ENCODE measurements at regions not wholly inside any gene's neighbourhood (a gene's known extent, or its start where the extent isn't known, plus 50 kb on each side); places are given as distances from the start of the nearest gene placed in this dataset.

GRCh38 chr3:6622712-6623111 is 238.2 kb upstream of the GRM7 start:
- DNase-seq: no peak
- no peaks in the 10 kb centered on the region for H3K36me3 ChIP-seq
- H3K9me3 ChIP-seq (ENCODE audit: severe bottlenecking): no peaks in the 10 kb centered on the region
- H3K27ac ChIP-seq: no peak overlapping the region
- H3K4me3 ChIP-seq (ENCODE audit: low read depth, low read length): no peak overlapping the region
- H3K27me3 ChIP-seq (ENCODE audit: insufficient read depth, low read depth, severe bottlenecking): peaks cover 3% of the 10 kb centered on the region
- TF ChIP-seq CTCF (IDR thresholded peaks at IDR 0.05; ENCODE audit: low read depth, low read length): no peak

DNA sequence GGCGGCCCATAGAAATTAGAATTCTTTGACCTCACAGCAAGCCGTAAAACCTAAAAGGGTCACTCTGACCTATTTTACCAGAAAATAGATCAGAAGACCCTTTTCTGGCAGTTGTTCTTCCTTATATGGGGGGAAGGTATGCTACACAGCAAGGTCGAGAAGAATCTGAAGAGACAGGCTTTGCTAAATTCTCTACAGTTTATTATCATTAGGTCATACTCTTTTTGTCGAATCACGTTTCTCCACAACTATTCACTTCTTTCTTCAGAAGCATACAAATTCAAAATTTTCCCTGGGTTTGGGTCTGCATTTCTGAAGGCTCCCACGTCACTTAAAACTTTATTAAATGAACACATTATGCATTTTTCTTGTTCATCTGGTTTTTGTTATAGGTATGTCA is 229.5 kb upstream of the GRM7 start:
- no peak for DNase-seq
- no peak for TF ChIP-seq CTCF (IDR thresholded peaks at IDR 0.05; ENCODE audit: low read depth, low read length)
- Histone ChIP-seq H3K9me3 (ENCODE audit: severe bottlenecking) (no peaks in the 10 kb centered on the region), H3K27me3 (ENCODE audit: insufficient read depth, low read depth, severe bottlenecking) (peaks cover 8% of the 10 kb centered on the region), H3K4me3 (ENCODE audit: low read depth, low read length) (no peak overlapping the region), H3K27ac (no peak overlapping the region), H3K36me3 (no peaks in the 10 kb centered on the region)

DNA sequence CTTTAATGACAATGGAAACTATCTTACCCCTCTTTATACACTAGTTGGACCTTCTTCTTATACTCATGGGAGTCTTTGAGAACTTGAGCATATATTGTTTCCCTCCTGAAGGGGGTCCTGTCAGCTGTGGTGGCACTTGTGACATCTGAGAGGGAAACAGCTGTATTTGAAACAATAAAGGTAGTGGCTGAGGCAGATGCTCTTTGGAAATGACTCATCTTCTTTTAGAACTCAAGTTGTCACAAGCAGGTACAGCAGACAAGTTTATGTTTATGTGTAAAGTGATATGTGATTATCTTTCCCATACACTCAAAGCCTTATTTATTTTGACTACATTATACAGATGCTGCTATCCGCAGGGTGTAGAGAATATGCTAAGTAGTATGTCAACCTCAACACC is 220.0 kb upstream of the GRM7 start:
- Histone ChIP-seq H3K9me3 (ENCODE audit: severe bottlenecking) (no peaks in the 10 kb centered on the region), H3K4me3 (ENCODE audit: low read depth, low read length) (no peak overlapping the region), H3K27me3 (ENCODE audit: insufficient read depth, low read depth, severe bottlenecking) (peaks cover 14% of the 10 kb centered on the region), H3K36me3 (no peaks in the 10 kb centered on the region), H3K27ac (no peak overlapping the region)
- DNase-seq: no peak
- no peak for TF ChIP-seq CTCF (IDR thresholded peaks at IDR 0.05; ENCODE audit: low read depth, low read length)

- Histone ChIP-seq H3K36me3 (no peaks in the 10 kb centered on the region), H3K9me3 (ENCODE audit: severe bottlenecking) (no peaks in the 10 kb centered on the region), H3K4me3 (ENCODE audit: low read depth, low read length) (no peak overlapping the region), H3K27me3 (ENCODE audit: insufficient read depth, low read depth, severe bottlenecking) (peaks cover 13% of the 10 kb centered on the region), H3K27ac (no peak overlapping the region)
- DNase-seq: peak; percentile 13
- TF ChIP-seq CTCF (IDR thresholded peaks at IDR 0.05; ENCODE audit: low read depth, low read length): no peak
These were observed 216.6 kb upstream of the GRM7 start for GRCh38 chr3:6644070-6644929.

DNA sequence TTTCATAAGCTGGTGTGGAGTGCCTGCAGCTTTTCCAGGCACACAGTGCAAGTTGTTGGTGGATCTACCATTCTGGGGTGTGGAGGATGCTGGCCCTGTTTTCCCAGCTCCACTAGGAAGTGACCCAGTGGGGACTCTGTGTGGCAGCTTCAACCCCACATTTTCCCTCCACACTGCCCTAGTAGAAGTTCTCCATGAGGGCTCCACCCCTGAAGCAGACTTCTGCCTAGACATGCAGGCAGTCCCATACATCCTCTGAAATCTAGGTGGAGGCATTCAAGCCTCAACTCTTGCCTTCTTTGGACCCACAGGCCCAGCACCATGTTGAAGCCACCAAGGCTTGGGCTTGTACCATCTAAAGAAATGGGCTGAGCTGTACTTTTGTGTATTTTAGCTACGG is 206.2 kb upstream of the GRM7 start:
- Histone ChIP-seq H3K27me3 (ENCODE audit: insufficient read depth, low read depth, severe bottlenecking) (peaks cover 18% of the 10 kb centered on the region), H3K36me3 (no peaks in the 10 kb centered on the region), H3K27ac (no peak overlapping the region), H3K9me3 (ENCODE audit: severe bottlenecking) (no peaks in the 10 kb centered on the region), H3K4me3 (ENCODE audit: low read depth, low read length) (no peak overlapping the region)
- TF ChIP-seq CTCF (IDR thresholded peaks at IDR 0.05; ENCODE audit: low read depth, low read length): no peak
- DNase-seq: no peak

DNA sequence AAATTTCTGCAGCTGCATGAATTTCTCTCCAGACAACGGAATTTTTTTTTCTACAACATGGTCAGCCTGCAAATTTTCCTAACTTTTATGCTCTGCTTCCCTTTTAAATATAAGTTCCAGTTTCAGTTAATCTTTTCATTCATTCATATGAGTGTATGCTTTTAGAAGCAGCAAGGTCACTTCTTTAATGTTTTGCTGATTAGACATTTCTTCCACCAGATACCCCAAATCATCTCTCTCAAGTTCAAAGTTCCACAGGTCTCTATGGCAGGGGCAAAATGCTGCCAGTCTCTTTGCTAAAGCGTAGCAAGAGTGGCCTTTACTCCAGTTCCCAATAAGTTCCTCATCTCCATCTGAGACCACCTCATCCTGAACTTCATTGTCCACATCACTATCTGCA is 205.6 kb upstream of the GRM7 start:
- no peaks in the 10 kb centered on the region for H3K9me3 ChIP-seq (ENCODE audit: severe bottlenecking)
- no peak overlapping the region for H3K4me3 ChIP-seq (ENCODE audit: low read depth, low read length)
- DNase-seq: no peak
- H3K27ac ChIP-seq: no peak overlapping the region
- H3K36me3 ChIP-seq: no peaks in the 10 kb centered on the region
- no peak for TF ChIP-seq CTCF (IDR thresholded peaks at IDR 0.05; ENCODE audit: low read depth, low read length)
- H3K27me3 ChIP-seq (ENCODE audit: insufficient read depth, low read depth, severe bottlenecking): peaks cover 18% of the 10 kb centered on the region

All from WERI-Rb-1 (cell line).